ENCODE measurements at regions not wholly inside any gene's neighbourhood (a gene's known extent, or its start where the extent isn't known, plus 50 kb on each side); places are given as distances from the start of the nearest gene placed in this dataset.

DNA sequence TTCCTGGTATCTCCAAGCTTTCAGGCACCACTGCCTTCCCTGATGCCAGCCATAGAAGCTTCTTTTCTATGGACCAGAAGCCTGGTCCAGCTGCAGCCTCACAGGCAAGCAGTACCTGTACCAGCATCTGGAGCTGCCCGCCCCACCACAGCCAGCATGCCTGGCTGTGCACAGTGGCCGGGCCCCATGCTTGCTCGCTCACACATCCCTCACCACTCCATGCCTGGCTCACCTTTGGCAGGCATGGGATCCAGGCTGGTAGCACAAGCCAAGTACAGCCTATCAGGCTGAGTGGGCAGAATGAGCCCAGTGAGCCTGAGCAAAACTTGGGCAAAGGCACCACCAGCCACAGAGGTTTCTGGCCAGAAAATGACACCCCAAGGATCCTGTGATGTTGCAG, 93.4 kb downstream of the TPRA1 start:
- TF ChIP-seq, protein P1, sequence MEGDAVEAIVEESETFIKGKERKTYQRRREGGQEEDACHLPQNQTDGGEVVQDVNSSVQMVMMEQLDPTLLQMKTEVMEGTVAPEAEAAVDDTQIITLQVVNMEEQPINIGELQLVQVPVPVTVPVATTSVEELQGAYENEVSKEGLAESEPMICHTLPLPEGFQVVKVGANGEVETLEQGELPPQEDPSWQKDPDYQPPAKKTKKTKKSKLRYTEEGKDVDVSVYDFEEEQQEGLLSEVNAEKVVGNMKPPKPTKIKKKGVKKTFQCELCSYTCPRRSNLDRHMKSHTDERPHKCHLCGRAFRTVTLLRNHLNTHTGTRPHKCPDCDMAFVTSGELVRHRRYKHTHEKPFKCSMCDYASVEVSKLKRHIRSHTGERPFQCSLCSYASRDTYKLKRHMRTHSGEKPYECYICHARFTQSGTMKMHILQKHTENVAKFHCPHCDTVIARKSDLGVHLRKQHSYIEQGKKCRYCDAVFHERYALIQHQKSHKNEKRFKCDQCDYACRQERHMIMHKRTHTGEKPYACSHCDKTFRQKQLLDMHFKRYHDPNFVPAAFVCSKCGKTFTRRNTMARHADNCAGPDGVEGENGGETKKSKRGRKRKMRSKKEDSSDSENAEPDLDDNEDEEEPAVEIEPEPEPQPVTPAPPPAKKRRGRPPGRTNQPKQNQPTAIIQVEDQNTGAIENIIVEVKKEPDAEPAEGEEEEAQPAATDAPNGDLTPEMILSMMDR (conservative IDR thresholded peaks at IDR 0.05) = no peak

GRCh38 chr3:127495821-127496655, 94.5 kb downstream of the TPRA1 start:
- DNase-seq (ENCODE audit: extremely low spot score, unreplicated experiment) = no peak
- TF ChIP-seq, protein P1 (conservative IDR thresholded peaks at IDR 0.05) = no peak
- Mint-ChIP-seq H3K27ac (no peak overlapping the region), H3K9me3 (peaks cover 13% of the 10 kb centered on the region), H3K36me3 (no peaks in the 10 kb centered on the region), H3K4me3 (no peak overlapping the region), H3K4me1 (ENCODE audit: unreplicated experiment) (no peaks in the 10 kb centered on the region), H3K27me3 (peaks cover 10% of the 10 kb centered on the region)

More for the DNA sequence above, 93.4 kb downstream of the TPRA1 start:
- H3K36me3 Mint-ChIP-seq = no peaks in the 10 kb centered on the region
- no peak overlapping the region for H3K4me3 Mint-ChIP-seq
- H3K27ac Mint-ChIP-seq = no peak overlapping the region
- H3K27me3 Mint-ChIP-seq = peaks cover 10% of the 10 kb centered on the region
- no peak for DNase-seq (ENCODE audit: extremely low spot score, unreplicated experiment)
- no peaks in the 10 kb centered on the region for H3K4me1 Mint-ChIP-seq (ENCODE audit: unreplicated experiment)
- peaks cover 13% of the 10 kb centered on the region for H3K9me3 Mint-ChIP-seq

- TF ChIP-seq, protein P1 (conservative IDR thresholded peaks at IDR 0.05) = no peak
- no peaks in the 10 kb centered on the region for H3K4me1 Mint-ChIP-seq (ENCODE audit: unreplicated experiment)
- H3K27me3 Mint-ChIP-seq = peaks cover 7% of the 10 kb centered on the region
- no peak for DNase-seq (ENCODE audit: extremely low spot score, unreplicated experiment)
- H3K36me3 Mint-ChIP-seq = no peaks in the 10 kb centered on the region
- H3K9me3 Mint-ChIP-seq = peaks cover 7% of the 10 kb centered on the region
- no peak overlapping the region for H3K27ac Mint-ChIP-seq
- H3K4me3 Mint-ChIP-seq = no peak overlapping the region
These were observed 96.4 kb downstream of the TPRA1 start for GRCh38 chr3:127493924-127494646.

GRCh38 chr3:127492426-127492825, 98.1 kb downstream of the TPRA1 start:
- Mint-ChIP-seq H3K36me3 (no peaks in the 10 kb centered on the region), H3K9me3 (peaks cover 7% of the 10 kb centered on the region), H3K27me3 (peaks cover 11% of the 10 kb centered on the region), H3K27ac (no peak overlapping the region), H3K4me1 (ENCODE audit: unreplicated experiment) (no peaks in the 10 kb centered on the region), H3K4me3 (no peak overlapping the region)
- TF ChIP-seq, protein P1 (conservative IDR thresholded peaks at IDR 0.05) = no peak
- no peak for DNase-seq (ENCODE audit: extremely low spot score, unreplicated experiment)

- Mint-ChIP-seq H3K4me1 (ENCODE audit: unreplicated experiment) (no peaks in the 10 kb centered on the region), H3K27me3 (peaks cover 11% of the 10 kb centered on the region), H3K27ac (no peak overlapping the region), H3K4me3 (no peak overlapping the region), H3K9me3 (peaks cover 7% of the 10 kb centered on the region), H3K36me3 (no peaks in the 10 kb centered on the region)
- TF ChIP-seq, protein P1 (conservative IDR thresholded peaks at IDR 0.05) = no peak
- DNase-seq (ENCODE audit: extremely low spot score, unreplicated experiment) = no peak
These were observed 98.6 kb downstream of the TPRA1 start for GRCh38 chr3:127491909-127492308.
